HG02943 (cell line): ENCODE measurements at regions not wholly inside any gene's neighbourhood (a gene's known extent, or its start where the extent isn't known, plus 50 kb on each side); places are given as distances from the start of the nearest gene placed in this dataset.
"Not testable (repeated sequence)": the region's sequence is repeated elsewhere in the genome, so short reads cannot be mapped to it uniquely, and the experiment has no call there.

Source experiments
- ATAC-seq: cut with Tn5 transposase; IDR thresholded peaks from one replicate; pipeline ENCODE4 v1.9.1; 2021; ENCODE audit warnings: mild to moderate bottlenecking, low read depth, moderate library complexity; ENCODE audit not compliant: unreplicated experiment

DNA sequence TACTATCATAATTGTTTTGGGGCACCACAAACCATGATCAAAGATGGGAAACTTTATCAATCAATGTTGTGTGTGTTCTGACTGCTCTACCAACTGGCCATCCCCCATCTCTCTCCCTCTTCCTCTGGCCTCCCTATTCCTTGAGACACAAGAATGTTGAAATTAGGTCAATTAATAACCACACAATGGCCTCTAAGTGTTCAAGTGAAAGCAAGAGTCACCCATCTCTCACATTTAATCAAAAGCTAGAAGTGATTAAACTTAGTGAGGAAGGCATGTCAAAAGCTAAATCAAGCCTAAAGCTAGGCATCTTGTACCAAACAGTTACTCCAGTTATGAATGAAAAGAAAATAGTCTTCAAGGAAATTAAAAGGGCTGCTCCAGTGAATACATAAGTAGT lies 390.3 kb upstream of the NFIA start:
- no peak for ATAC-seq

DNA sequence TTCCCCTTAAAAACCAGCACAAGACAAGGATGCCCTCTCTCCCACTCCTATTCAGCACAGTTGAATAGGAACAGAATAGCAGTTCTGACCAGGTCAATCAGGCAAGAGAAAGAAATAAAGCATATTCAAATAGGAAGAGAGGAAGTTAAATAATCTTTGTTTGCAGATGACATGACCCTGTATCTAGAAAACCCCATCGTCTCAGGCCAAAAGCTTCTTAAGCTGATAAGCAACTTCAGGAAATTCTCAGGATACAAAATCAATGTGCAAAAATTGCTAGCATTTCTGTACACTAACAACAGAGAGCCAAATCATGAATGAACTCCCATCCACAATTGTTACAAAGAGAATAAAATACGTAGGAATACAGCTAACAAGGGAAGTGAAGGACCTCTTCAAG lies 394.1 kb upstream of the NFIA start:
- not testable (repeated sequence) for ATAC-seq

DNA sequence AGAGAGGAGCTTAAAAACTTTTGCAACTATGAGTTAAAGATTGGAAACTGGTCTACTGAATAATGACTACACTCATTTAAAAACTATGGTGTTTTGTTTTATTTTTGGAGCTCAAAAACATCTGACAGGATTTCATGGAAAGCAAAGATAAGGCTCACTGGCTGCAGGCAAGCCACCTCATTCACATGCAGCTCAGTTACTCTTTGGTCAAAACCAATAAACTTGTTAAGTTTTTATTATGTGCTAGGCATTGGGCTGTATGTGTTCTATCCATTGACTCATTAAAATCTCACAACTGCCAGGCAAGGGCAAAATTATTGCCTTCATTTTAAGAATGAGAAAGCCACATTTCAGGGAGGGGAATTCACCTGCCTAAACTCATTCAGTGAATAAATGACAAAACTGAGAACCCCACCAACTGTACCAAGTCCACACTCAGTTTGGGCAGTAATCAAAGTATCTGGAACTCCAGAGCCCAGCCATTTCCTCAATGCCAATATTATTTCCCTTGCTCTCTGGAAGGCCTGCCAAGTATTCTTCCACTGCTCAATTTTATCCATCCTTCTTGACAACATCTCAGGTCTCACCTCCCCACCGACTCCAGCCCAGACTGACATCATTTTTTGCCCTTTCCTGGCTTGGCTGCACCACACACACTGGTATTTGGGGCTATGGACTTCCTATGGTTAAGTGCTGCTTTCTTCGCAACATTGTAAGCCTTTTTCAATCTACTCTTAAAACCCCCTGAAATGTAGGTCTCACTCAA lies 401.1 kb upstream of the NFIA start:
- ATAC-seq, result no peak

DNA sequence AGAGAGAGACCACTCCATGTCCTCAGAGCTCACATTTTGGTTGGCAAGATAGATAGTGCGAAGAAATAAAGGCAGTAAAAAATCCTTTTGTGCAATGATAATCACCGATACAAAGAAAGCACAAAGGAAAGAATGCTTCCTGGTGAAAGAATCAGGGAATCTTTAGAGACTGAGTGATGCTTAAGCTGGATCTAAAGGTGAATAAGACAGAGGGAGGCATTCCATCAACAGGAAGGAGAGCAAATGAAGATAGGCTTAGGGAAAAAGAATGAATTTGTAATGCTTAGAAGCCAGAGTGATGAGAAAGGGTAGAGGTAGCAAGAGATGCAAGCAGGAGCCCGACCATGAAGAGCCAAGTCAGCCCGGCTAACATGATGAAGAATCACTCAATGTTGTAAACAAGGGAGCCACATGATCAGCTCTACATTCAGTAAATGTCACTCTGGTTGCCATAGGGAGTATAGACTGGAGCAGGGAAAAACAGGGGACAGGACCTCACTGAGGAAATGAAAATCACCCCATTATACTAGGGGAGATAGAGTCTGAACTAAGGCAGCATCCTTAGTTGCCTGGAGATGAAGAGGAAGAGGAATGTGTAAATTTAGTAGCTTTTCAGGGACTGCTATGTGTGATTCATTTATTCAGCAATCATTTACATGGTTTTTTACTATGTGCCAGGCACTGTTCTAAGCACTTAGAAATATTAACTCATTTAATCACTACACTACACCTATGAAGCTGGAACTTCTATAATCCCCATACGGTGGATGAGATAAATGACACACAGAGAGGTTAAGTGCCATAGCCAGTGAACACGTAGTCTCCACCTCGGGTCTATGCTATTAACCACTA lies 402.6 kb upstream of the NFIA start:
- ATAC-seq, result no peak

DNA sequence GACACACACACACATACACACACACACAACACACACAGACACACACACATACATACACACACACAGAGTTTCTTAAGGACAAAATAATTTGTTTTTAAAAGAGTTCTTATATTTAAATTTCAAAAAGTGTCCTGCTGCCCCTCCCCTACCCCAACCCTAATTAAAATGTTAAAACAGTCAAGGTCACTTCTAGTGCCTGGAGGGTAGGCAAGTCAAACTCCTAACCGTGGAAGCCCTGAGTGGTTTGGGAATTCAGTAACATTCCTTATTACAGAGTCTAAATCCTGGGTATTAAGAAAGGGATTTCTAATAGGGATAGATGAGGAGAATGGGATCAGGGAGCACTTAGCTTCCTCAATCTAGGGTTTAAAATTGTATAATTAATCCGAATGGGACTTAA lies 403.6 kb upstream of the NFIA start:
- ATAC-seq, result no peak

DNA sequence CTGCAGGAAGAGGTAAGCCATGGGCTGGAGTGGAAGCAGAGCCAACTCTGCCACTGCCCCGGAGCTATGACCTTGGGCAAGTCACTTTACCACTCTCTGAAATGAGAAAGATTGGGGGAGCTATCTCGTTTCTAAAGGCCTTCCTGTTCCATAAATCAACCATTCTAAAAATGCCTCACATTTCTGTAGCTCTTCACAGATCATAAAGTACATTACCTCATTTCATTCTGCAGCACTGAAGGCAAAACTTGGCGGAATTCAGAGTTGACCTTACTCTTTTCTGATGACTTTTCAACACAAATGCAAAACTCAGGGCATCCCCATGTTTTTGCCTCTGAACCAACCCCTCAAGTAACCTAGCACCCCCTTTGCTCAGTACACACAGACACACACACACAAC lies 404.0 kb upstream of the NFIA start:
- no peak for ATAC-seq

DNA sequence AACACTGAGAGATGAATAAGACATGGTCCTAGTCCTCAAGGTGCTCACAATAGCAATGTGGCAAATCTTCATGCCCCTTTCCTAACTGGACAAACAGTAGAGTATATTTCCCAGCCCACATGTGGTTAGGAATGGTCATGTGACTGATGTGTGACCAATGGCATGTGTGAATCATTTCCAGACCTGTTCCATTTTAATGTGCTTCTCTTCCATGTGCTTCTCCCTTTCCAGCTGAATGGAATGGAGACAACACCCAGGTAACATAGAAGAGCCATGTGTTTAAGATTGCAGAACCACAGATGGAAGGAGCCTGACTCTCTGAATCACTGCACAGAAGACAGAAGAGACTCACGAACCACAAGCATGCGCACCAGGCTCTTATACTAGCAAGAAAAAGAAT lies 409.9 kb upstream of the NFIA start:
- no peak for ATAC-seq

DNA sequence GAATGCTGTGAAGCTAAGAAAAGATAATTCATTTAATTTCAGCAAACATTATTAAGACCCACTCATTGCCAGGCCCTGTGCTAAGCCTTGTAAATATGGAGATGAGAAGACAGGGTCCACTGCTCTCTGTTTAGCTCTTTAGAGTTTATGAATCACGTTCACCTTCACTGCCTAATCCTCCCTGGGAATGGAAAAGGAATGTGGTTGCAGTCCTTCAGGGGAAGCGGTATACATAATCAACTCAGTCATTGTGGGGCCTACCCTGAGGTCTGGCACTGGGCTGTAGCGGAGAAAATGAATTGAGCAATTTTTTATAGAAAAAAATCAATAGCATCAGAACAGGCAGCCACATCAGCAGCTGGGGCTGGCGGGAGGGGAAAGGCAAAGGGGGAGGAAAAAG lies 412.1 kb upstream of the NFIA start:
- no peak for ATAC-seq

DNA sequence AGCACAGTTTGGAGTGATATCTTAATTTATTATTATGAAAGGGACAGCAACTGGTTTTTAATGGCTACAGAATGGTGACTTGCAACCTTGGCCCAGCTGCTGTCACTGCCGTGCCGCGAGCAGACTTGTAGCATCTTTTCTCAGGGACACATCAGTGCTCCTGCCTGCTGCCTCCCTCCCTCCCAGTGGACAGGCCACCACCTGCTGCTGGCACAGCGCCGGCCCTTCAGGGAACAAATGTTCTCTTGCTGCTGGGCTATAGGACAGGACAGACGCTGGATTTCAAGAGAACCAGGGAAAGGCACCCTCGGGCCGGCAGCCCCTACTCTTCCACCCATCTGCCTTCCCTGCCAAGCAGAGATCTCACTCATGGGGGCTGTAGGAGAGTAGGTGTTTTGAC lies 413.8 kb upstream of the NFIA start:
- ATAC-seq, result no peak

DNA sequence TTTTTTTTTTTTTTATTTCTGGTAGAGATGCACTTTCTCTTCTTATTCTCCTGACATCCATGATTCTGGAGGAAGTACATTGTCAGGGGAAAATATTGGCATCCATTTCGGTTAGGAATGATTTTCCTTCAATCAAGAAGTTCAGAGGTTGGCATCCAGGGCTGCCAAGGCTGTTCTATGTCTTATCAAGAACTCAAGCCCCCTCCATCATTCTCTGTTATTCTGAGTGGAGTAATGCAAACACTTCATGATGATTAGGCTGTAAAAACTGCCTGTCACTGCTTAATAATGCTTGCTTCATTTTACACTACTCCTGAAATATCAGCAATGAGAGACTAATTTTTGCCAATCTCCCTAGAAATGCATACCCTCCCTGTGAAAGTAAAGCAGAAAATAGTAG lies 417.1 kb upstream of the NFIA start:
- ATAC-seq, result no peak

DNA sequence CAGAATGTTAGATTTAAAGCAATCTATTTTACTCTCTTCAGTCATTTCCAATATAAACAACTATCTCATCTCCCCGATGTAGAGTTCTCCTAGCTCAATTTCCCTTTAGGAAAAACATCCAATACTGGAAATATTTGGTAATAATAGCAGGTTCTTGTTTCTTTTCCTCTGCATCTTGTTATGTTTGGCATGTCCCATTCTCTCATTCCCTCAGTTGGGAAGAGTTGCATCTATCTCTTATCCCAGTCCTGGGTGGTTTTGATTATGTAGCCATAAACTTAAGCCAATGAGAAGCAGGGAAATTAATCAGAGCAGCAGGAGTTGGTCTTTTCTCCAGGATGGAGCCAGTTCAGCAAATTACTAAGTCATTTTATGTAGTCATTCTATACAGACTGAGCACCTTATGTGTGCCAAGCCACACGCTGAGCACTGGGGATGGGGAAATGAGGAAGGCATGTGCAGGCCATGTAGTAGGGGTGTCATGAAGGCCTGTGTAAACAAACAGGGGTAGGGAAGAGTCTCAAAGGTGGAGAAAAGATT lies 418.2 kb upstream of the NFIA start:
- ATAC-seq, result no peak

DNA sequence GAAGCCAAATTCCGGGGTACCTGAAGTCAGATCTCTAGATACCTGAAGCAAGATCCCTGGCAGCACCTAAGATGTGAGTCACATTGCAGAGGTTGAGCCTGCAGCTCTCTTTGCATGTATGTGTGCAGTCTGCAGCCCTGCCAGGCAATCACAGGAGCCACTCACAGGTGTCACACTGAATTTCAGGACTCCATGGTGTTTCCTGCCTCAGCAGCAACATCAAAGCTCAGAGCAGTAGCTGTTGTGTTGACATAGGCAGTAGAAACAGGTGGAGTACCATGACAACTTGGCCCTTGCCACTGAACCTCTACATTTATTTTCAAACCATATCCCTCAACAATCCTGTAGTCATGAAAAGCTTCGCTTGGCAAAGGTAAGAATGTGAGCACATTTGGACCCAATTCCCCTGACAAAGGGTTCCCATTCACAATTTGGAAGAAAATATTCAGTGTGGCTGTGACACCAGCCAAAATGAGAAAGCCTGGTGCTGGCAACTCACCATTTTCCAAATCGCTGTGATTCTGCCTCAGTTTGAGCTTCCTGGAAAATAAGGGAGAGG lies 419.8 kb upstream of the NFIA start:
- ATAC-seq, result no peak

DNA sequence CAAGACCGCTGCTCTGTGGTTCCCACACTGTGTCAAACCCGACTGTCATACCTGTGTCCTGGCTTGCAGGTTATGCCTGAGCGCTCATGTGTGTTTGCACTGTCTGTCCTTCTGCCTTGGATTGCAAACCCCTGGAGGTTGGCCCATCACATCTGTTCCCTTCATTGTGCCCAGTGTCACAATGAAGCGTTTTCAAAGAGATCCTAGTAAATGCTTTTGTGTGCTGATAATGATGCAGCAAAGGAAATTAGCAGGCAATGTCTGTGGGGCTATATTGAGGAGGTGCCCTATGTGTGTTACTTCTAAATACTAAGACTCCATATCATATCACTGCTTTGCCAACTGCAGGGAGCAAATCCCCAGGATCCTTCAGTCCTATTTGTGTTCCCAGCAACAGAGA lies 424.4 kb upstream of the NFIA start:
- ATAC-seq, result no peak

DNA sequence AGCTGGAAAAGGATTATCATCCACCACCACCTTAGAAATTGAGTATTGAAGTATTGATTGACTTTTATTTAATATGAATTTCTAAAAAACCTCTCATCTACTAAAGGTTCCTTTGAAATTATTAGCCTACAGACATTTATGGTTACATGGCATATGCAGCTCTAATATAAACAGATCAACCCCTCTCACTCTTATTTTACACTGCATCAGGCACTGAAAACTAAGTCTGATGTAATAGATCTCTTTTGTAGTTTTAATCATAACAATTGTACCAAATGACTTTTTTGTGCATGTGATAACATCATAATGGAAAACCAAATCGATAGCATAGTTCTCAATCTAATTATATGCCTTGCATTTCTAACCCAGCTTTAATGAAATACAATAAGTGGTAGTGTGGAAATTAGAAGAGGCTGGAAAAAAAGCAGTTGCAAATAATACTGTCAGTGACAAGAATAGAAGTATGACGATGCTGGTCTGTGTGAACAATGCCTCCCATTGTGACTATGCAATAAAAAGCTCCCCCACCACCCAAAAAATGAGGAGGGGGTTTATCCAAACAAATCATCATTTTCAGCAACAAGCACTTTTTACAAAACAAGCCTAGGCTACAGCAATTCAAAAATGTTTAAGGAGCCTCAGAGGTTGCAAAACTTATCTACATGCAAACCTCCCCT lies 426.5 kb upstream of the NFIA start:
- ATAC-seq, result no peak

DNA sequence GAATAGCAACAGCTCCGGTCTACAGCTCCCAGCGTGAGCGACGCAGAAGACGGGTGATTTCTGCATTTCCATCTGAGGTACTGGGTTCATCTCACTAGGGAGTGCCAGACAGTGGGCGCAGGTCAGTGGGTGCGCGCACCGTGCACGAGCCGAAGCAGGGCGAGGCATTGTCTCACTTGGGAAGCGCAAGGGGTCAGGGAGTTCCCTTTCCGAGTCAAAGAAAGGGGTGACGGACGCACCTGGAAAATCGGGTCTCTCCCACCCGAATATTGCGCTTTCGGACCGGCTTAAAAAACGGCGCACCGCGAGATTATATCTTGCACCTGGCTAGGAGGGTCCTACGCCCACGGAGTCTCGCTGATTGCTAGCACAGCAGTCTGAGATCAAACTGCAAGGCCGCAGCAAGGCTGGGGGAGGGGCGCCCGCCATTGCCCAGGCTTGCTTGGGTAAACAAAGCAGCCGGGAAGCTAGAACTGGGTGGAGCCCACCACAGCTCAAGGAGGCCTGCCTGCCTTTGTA lies 442.3 kb upstream of the NFIA start:
- ATAC-seq, result not testable (repeated sequence)

DNA sequence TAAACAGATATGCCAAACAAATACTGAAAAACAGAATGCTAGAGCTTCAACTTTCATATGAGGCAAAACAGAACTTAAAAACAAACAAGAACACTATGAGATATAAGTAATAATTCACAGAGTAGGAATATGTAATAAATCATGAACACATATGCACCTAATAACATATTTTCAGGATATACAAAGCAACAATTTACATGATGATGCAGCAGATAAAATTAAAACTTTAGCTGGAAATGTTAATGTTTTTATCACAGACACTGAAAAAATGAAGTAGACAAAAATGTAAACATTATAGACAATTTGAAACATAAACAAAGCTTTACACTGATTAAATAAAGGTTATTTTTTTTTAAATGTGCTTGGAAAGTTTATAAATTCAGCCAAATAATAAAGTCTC lies 443.1 kb upstream of the NFIA start:
- no peak for ATAC-seq

DNA sequence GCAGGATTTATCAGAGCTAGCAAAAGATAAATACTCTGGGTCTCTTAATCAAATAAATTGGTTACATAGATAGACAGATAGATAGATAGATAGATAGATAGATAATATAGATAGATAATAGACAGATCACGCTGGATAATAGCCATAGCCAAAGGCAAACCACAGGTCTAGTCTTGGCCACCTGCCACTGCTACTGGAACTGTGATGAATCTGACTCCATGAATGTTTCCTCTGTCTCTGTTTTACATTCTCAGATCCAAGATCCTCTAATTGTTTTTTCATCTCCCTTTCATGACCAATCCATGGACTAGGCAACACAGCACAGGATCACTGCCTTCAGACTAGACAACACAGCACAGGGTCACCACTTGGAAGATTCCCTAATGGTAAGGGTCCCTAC lies 444.7 kb upstream of the NFIA start:
- no peak for ATAC-seq

DNA sequence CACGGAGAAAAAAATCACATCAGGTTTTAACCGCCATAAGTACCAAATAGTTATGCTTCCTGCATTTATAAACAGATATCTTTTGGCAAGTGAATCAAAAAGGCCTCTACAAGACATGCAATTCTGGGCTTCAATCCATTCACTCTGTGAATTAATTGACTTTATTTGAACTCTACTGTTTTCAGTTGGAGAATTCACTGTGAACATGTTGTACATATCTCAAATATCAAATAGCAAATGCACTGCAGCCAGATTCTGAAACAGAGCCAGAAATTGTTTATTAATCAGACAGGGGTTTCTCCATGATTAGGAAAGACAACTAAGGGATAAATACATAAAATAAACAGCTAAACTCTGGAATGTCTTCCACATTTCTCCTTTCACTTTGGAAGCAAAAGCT lies 445.4 kb upstream of the NFIA start:
- no peak for ATAC-seq

DNA sequence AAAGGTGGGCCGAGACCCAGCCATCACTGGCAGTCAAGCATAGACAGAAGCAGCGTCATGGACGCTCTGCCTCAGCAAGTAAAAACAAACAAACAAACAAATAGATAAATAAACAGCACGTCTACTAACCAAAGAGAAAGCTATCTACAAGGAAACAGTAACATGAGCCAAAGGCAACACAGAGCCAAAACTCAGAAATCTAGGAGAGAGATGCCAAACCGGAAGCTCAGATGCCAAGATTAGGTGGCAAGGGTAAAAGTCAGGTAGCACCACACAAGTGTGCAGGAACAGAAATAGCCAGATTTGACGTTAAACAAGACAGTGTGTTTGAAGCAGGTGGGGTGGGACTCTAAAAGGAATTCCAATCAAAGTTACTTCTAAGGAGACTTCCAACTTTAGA lies 448.3 kb upstream of the NFIA start:
- no peak for ATAC-seq

DNA sequence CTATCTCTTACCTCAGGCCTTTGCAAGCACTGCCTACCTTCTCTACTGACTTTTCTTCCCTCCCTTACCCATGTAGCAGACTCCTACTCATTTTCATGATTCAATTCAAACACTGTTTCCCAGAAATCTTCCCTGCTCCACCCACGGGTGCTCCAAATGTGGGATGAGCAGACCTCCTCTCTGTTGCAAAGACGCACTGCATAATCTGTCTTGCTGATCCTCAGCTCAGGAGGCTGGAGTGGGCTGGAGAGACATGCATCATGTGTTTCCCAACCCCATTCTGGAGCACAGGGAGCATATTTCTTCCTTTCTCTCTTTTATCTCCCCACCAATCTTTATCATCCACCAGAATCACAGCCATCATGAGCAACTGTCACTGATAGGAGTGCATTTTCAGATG lies 459.9 kb upstream of the NFIA start:
- no peak for ATAC-seq

DNA sequence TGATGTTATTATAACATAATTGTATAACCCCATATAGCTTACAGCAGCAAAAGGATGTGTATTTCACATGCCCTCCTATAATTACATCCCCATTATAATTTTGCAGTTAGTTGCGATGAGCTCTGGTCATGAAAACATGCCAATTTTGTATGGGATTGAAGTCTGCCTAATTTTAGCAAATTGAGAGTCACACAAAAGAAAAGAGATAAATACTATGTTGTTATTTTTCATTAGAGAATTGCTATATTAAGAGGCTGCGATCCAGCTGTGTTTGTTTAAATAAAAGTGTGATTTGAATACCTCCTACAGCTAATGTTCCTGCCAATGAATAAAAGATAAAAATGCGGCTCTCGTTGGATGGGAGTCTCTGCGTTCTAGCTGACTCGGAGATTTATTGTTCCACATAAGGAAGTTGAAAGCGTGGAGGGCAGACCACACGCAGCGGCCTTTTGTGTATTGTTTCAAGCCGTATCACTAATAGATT lies 461.0 kb upstream of the NFIA start:
- no peak for ATAC-seq
